Large intestine (tissue), 3 donors: ENCODE measurements at regions not wholly inside any gene's neighbourhood (a gene's known extent, or its start where the extent isn't known, plus 50 kb on each side); places are given as distances from the start of the nearest gene placed in this dataset.

Source experiments
- DNase-seq, 2 donors: peaks; one replicate each; pipeline versions ENCODE4 v3.0.0 to v3.0.0-alpha.2; 2013
- H3K27ac ChIP-seq: one replicate; pipeline ENCODE4 v1.5.1; 2013; ENCODE audit warnings: low read length
- H3K27me3 ChIP-seq: 2 replicates; pipeline ENCODE4 v1.6.1; 2013; ENCODE audit warnings: low read length; ENCODE audit not compliant: control insufficient read depth, insufficient read depth
- H3K36me3 ChIP-seq: 2 replicates; pipeline ENCODE4 v1.6.1; 2013; ENCODE audit warnings: low read length; ENCODE audit not compliant: control insufficient read depth, insufficient read depth
- H3K4me1 ChIP-seq: one replicate; pipeline ENCODE4 v1.6.1; 2013; ENCODE audit warnings: low read length; ENCODE audit not compliant: control insufficient read depth, insufficient read depth
- H3K4me3 ChIP-seq: one replicate; pipeline ENCODE4 v1.5.1; 2013; ENCODE audit warnings: low read length
- H3K9me3 ChIP-seq: one replicate; pipeline ENCODE4 v1.6.1; 2013; ENCODE audit warnings: mild to moderate bottlenecking, low read depth, low read length, moderate library complexity; ENCODE audit not compliant: control insufficient read depth
- WGBS: methylation state at CpG from one replicate; pipeline ENCODE4 v1.1.5; 2013; ENCODE audit warnings: low lambda C conversion rate; ENCODE audit not compliant: insufficient coverage; 5-methylcytosine and 5-hydroxymethylcytosine counted together

DNA sequence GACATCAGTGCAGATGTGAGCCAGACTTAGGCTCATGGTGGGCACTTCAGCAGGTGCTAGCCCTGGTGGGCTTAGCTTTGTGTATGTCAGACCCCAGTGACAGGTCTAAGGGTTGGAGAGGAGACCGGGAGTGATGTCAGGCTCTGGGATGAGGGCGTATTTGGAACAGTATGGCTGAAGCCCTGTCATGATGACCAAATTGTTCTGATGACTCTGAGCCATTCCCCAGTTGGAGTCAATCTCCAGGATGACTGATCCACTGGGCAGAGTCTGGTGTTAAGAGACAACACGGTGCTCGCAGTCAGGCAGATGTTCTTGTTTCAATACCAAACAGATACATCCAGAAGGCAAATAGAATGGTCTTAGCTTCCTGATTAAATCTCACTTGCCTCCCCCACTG lies 241.5 kb downstream of the SOX11 start:
- no peaks in the 10 kb centered on the region for H3K36me3 ChIP-seq
- no peaks in the 10 kb centered on the region for H3K9me3 ChIP-seq
- no peak overlapping the region for H3K4me3 ChIP-seq
- WGBS = no CpG with 5 or more reads among the region's 4 CpGs
- peaks cover 6% of the 10 kb centered on the region for H3K4me1 ChIP-seq
- no peak for DNase-seq
- H3K27ac ChIP-seq = no peak overlapping the region
- H3K27me3 ChIP-seq = no peaks in the 10 kb centered on the region

DNA sequence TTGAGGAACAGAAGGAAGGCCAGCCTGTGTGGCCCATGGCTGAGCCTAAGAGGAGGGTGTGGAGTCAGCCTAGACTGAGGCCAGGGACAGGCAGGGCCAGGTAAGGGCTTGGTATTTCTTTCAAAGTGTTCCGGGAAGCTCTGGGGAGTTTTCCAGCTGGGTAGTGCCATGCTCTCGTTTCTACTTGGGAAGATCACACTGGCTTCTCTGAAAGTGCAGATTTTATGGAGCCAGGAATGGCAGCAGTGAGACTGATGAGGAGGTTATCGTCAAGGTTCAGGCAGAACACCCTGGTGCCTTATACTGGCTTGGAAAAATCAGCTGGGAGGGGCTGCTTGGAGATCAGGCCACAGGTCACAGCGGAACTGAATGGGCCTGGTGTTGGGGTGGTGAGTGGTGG lies 245.1 kb downstream of the SOX11 start:
- H3K27ac ChIP-seq = no peak overlapping the region
- H3K4me3 ChIP-seq = no peak overlapping the region
- DNase-seq = no peak
- H3K27me3 ChIP-seq = no peaks in the 10 kb centered on the region
- H3K4me1 ChIP-seq = peaks cover 6% of the 10 kb centered on the region
- H3K36me3 ChIP-seq = no peaks in the 10 kb centered on the region
- WGBS = 100% methylated on average over 1 of the region's 4 CpGs
- no peaks in the 10 kb centered on the region for H3K9me3 ChIP-seq

DNA sequence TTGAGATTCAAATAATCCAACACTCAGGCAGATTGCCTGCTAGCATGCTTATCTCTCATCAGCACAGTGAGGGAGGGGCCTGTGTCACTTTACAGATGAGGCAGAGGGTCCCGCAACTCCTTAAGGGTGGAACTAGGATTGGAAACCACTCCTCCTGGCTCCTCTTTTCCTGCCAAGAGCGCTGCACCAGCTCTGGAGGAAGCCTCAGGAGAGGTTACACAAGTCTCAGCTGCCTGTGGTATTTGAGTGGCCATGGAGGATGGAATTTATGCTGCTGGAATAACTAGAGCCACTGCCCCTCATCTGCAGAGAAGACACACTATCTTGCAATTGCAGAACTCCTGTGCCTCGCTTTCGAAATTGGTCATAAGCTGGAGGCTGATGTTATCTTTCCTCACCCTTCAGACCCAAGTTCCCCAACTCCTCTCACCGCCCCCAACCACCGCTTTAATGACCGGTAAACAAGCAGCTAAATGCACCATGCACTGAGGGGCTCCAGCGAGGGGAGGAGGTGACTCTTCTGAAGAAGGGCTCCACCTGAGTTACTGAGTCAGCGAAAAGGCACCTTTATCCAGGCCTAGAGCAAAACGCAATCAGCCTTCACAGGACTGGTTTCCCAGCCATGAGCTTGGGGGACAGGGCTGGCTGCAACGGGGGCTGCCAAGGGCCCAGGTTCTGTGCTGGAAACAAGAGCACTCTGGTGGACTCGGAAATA lies 245.8 kb downstream of the SOX11 start:
- Histone ChIP-seq H3K4me1 (peaks cover 6% of the 10 kb centered on the region), H3K36me3 (no peaks in the 10 kb centered on the region), H3K4me3 (no peak overlapping the region), H3K27ac (peak overlapping the region; percentile 19), H3K9me3 (no peaks in the 10 kb centered on the region), H3K27me3 (no peaks in the 10 kb centered on the region)
- no CpG with 5 or more reads among the region's 12 CpGs for WGBS
- peak in 1 of 2 donors; percentile 42 for DNase-seq

- Histone ChIP-seq H3K27ac (peak overlapping the region; percentile 19), H3K36me3 (no peaks in the 10 kb centered on the region), H3K4me3 (no peak overlapping the region), H3K9me3 (no peaks in the 10 kb centered on the region), H3K27me3 (no peaks in the 10 kb centered on the region), H3K4me1 (peaks cover 6% of the 10 kb centered on the region)
- DNase-seq = peak in 1 of 2 donors; percentile 37
- WGBS = no CpG with 5 or more reads among the region's 10 CpGs
Measured at GRCh38 chr2:5938566-5938896, 246.3 kb downstream of the SOX11 start.

- no peak overlapping the region for H3K27ac ChIP-seq
- H3K36me3 ChIP-seq = no peaks in the 10 kb centered on the region
- 100% methylated on average over 2 of the region's 4 CpGs for WGBS
- DNase-seq = no peak
- peaks cover 6% of the 10 kb centered on the region for H3K4me1 ChIP-seq
- no peaks in the 10 kb centered on the region for H3K9me3 ChIP-seq
- H3K4me3 ChIP-seq = no peak overlapping the region
- H3K27me3 ChIP-seq = no peaks in the 10 kb centered on the region
Measured at GRCh38 chr2:5939553-5939952, 247.4 kb downstream of the SOX11 start.

GRCh38 chr2:5940596-5941535 lies 248.7 kb downstream of the SOX11 start:
- WGBS = no CpG with 5 or more reads among the region's 7 CpGs
- Histone ChIP-seq H3K4me1 (peaks cover 6% of the 10 kb centered on the region), H3K9me3 (no peaks in the 10 kb centered on the region), H3K27ac (no peak overlapping the region), H3K4me3 (no peak overlapping the region), H3K27me3 (no peaks in the 10 kb centered on the region), H3K36me3 (no peaks in the 10 kb centered on the region)
- no peak for DNase-seq

GRCh38 chr2:5942204-5942603 lies 250.0 kb downstream of the SOX11 start:
- H3K27ac ChIP-seq = no peak overlapping the region
- no CpG with 5 or more reads among the region's 7 CpGs for WGBS

DNA sequence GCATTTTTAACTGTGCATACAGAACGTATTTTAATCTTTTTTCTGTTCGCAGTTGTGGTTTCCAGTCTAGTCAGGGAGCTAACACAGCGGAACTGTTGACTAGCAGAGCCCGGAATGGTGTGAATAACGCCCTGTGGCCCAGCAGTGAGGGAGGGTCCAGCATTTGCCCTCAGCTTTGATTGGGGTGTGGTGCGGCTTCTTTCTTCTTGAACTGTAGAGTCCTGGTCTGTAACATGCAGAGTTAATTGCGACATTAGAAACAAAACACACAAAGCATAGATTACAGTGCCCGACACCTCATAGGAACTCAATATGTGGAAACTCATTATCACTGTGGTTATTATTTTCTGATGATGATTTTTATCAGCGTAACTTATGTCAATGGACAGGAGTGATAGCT lies 253.6 kb downstream of the SOX11 start:
- Histone ChIP-seq H3K4me1 (no peaks in the 10 kb centered on the region), H3K4me3 (no peak overlapping the region), H3K27ac (no peak overlapping the region), H3K9me3 (no peaks in the 10 kb centered on the region), H3K27me3 (no peaks in the 10 kb centered on the region), H3K36me3 (no peaks in the 10 kb centered on the region)
- WGBS = 93% methylated on average over 4 of the region's 9 CpGs
- no peak for DNase-seq

More at GRCh38 chr2:5942204-5942603, 250.0 kb downstream of the SOX11 start:
- Histone ChIP-seq H3K36me3 (no peaks in the 10 kb centered on the region), H3K9me3 (no peaks in the 10 kb centered on the region), H3K4me1 (peaks cover 6% of the 10 kb centered on the region), H3K4me3 (no peak overlapping the region), H3K27me3 (no peaks in the 10 kb centered on the region)
- no peak for DNase-seq

DNA sequence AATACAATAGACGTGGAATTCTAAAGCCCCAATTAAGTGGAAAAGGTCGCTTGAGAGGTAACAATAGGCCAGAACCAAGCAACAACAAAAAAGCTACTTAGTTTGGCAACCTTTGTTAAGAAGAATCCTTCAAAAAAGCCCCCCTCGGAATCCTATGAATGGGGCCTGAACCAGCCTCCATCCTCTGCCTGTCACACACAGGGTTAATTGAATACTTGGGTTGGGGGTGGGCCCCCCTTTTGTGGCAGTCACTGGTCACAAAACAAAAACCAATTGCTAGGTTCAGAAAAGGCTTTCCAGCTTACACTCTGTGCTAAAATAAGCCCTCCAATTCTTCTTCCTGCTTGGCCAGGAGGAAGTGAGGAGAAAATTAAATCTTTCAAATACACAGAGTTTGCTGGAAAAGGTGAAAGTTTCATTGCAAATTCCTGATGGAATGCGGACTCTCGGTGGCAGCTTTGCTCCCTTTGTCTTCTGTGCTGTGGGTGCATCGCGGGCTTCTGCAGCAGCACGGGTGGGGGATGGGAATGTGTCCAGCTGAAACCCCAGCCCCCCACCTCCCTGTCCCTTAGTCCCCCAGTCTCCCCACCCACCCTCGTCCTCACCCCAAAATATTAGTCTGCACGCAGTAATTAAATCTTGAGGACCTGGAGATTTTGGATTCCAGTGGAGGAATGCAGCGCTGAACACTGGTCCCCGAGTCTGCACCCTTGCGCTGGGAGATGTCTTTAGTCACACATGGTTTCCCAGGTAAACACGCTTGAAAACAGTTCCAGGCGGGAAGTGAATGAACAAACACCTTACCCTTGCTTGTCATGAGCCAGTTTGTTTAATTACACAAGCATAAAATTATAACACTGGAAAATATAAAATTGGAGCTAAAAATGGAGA lies 254.3 kb downstream of the SOX11 start:
- Histone ChIP-seq H3K36me3 (no peaks in the 10 kb centered on the region), H3K27ac (no peak overlapping the region), H3K27me3 (no peaks in the 10 kb centered on the region), H3K9me3 (no peaks in the 10 kb centered on the region), H3K4me1 (no peaks in the 10 kb centered on the region), H3K4me3 (no peak overlapping the region)
- 100% methylated on average over 2 of the region's 15 CpGs for WGBS
- DNase-seq = no peak

GRCh38 chr2:5950736-5951135 lies 258.6 kb downstream of the SOX11 start:
- Histone ChIP-seq H3K27ac (no peak overlapping the region), H3K4me3 (no peak overlapping the region), H3K4me1 (no peaks in the 10 kb centered on the region), H3K27me3 (no peaks in the 10 kb centered on the region), H3K9me3 (no peaks in the 10 kb centered on the region), H3K36me3 (no peaks in the 10 kb centered on the region)
- no CpG with 5 or more reads among the region's 5 CpGs for WGBS
- no peak for DNase-seq
